ENCODE measurements at regions not wholly inside any gene's neighbourhood (a gene's known extent, or its start where the extent isn't known, plus 50 kb on each side); places are given as distances from the start of the nearest gene placed in this dataset.

- TF ChIP-seq CTCF (IDR thresholded peaks at IDR 0.05; ENCODE audit: poor library complexity) (no peak), EZH2 (IDR thresholded peaks at IDR 0.05; ENCODE audit: borderline replicate concordance) (no peak), EZH2phosphoT487 (IDR thresholded peaks at IDR 0.05; ENCODE audit: low read depth, severe bottlenecking, unreplicated experiment) (no peak)
Observed at GRCh38 chr6:56877922-56878321, 77.0 kb upstream of the BEND6 start.
